Lung (tissue), 11 donors: ENCODE measurements at regions not wholly inside any gene's neighbourhood (a gene's known extent, or its start where the extent isn't known, plus 50 kb on each side); places are given as distances from the start of the nearest gene placed in this dataset.

ENCODE experiments used
- ATAC-seq: fragments of 200-7000 bp; cut with Tn5 transposase; one replicate; pipeline ENCODE4 v1.9.1; 2020; ENCODE audit warnings: moderate number of reproducible peaks; ENCODE audit not compliant: insufficient read depth, low FRiP score
- DNase-seq, 3 donors: peaks; one replicate each; pipeline ENCODE4 v3.0.0-alpha.2; 2013 to 2017
- H3K27ac ChIP-seq, 2 donors: one replicate each; pipeline ENCODE4 v1.5.1; 2013; ENCODE audit warnings: mild to moderate bottlenecking in 2 of 2, moderate library complexity in 2 of 2, control low read depth in 1 of 2, inconsistent platforms in 1 of 2, low read depth in 1 of 2, low read length in 1 of 2
- H3K27me3 ChIP-seq, 3 donors: one replicate each; pipeline ENCODE4 v1.5.1; 2013; ENCODE audit warnings: low read length in 2 of 3; ENCODE audit not compliant: control insufficient read depth in 3 of 3, insufficient read depth in 3 of 3
- H3K36me3 ChIP-seq, 4 donors: one replicate each; pipeline ENCODE4 v1.5.1; 2013; ENCODE audit warnings: low read length in 4 of 4, mild to moderate bottlenecking in 1 of 4, moderate library complexity in 1 of 4; ENCODE audit not compliant: control insufficient read depth in 4 of 4, insufficient read depth in 4 of 4
- H3K4me1 ChIP-seq, 5 donors: one replicate each; pipeline ENCODE4 v1.5.1; 2013; ENCODE audit warnings: low read length in 5 of 5, mild to moderate bottlenecking in 2 of 5, moderate library complexity in 1 of 5; ENCODE audit not compliant: control insufficient read depth in 5 of 5, insufficient read depth in 5 of 5
- H3K4me3 ChIP-seq: one replicate; pipeline ENCODE4 v1.5.1; 2013; ENCODE audit warnings: mild to moderate bottlenecking, control low read depth, moderate library complexity
- H3K9ac ChIP-seq, 2 donors: one replicate each; pipeline ENCODE4 v1.5.1; 2013; ENCODE audit warnings: low read length in 2 of 2, control low read depth in 1 of 2; ENCODE audit not compliant: insufficient read depth in 1 of 2
- H3K9me3 ChIP-seq, 4 donors: one replicate each; pipeline ENCODE4 v1.5.1; 2013; ENCODE audit warnings: low read length in 3 of 4, mild to moderate bottlenecking in 1 of 4, moderate library complexity in 1 of 4; ENCODE audit not compliant: control insufficient read depth in 4 of 4, insufficient read depth in 3 of 4
- WGBS, 2 donors: extraction: QIAGEN DNeasy Blood & Tissue Kit; methylation state at CpG; one replicate each; pipeline ENCODE4 v1.1.7; 2013; 5-methylcytosine and 5-hydroxymethylcytosine counted together
- TF ChIP-seq, protein P1 (sequence below): IDR thresholded peaks from 2 replicates; pipeline ENCODE4 v1.5.1; 2012; ENCODE audit warnings: mild to moderate bottlenecking; ENCODE audit errors: control extremely low read depth, extremely low read depth
- donor health status: control.
- donor health status: control.
- donor health status: Bipolar disorder and iron deficiency.
- donor health status: healthy.
- donor health status: DM: yes; HTN: yes; CAD: no.

DNA sequence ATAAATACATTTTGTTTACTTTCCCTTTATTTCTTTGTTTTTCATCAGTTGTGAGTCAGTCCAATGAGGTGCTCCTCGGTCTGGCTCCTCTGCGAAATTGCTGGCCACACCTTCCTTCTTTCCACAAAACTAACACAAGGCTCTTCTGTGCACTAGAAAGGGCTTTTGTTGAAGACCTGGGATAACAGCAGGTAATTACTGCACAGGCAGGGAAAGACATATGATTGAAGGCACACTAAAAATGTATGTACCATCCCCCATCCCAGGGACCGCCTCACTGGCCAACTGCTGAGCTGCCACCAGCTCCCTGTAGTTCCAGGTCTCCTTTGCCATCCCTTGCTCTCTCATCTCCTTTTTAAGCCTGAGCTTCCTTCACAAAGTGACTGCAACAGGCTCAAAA is 180.5 kb downstream of the EFNB2 start:
- H3K4me3 ChIP-seq: no peak overlapping the region
- 85 to 93% methylated on average over 3 of the region's 3 CpGs for WGBS, 2 donors
- DNase-seq (no peak), ATAC-seq (no peak)
- peaks cover 0 to 4% (median 0%) of the 10 kb centered on the region in 4 donors for H3K9me3 ChIP-seq
- H3K4me1 ChIP-seq: peaks cover 0 to 1% (median 0%) of the 10 kb centered on the region in 5 donors
- H3K27ac ChIP-seq: no peak overlapping the region
- TF ChIP-seq, protein P1, sequence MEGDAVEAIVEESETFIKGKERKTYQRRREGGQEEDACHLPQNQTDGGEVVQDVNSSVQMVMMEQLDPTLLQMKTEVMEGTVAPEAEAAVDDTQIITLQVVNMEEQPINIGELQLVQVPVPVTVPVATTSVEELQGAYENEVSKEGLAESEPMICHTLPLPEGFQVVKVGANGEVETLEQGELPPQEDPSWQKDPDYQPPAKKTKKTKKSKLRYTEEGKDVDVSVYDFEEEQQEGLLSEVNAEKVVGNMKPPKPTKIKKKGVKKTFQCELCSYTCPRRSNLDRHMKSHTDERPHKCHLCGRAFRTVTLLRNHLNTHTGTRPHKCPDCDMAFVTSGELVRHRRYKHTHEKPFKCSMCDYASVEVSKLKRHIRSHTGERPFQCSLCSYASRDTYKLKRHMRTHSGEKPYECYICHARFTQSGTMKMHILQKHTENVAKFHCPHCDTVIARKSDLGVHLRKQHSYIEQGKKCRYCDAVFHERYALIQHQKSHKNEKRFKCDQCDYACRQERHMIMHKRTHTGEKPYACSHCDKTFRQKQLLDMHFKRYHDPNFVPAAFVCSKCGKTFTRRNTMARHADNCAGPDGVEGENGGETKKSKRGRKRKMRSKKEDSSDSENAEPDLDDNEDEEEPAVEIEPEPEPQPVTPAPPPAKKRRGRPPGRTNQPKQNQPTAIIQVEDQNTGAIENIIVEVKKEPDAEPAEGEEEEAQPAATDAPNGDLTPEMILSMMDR: no peak
- H3K27me3 ChIP-seq: peaks cover 0 to 10% (median 7%) of the 10 kb centered on the region in 3 donors
- H3K36me3 ChIP-seq: no peaks in the 10 kb centered on the region
- H3K9ac ChIP-seq: no peak overlapping the region

DNA sequence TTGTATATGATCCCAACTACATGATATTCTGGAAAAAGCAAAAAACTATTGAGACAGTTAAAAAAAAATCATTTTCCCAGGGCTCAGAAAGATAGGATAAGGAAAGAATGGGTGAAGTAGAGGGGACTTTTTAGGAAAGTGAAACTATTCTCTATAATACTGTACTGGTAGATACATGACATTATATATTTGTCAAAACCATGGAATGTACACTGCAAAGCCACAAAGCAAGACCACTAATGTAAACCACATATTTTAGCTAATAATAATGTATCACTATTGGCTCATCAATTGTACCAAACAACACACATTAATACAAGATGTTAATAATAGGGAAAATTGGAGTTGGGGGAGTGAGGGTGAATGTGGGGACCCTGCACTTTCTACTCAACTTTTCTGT is 182.6 kb downstream of the EFNB2 start:
- ATAC-seq: no peak
- Histone ChIP-seq H3K9me3 (no peaks in the 10 kb centered on the region), H3K4me3 (no peak overlapping the region), H3K27me3 (peaks cover 0 to 30% (median 26%) of the 10 kb centered on the region in 3 donors), H3K27ac (no peak overlapping the region), H3K4me1 (peaks cover 0 to 15% (median 0%) of the 10 kb centered on the region in 5 donors), H3K9ac (no peak overlapping the region), H3K36me3 (no peaks in the 10 kb centered on the region)
- DNase-seq: no peak
- TF ChIP-seq, protein P1: no peak

DNA sequence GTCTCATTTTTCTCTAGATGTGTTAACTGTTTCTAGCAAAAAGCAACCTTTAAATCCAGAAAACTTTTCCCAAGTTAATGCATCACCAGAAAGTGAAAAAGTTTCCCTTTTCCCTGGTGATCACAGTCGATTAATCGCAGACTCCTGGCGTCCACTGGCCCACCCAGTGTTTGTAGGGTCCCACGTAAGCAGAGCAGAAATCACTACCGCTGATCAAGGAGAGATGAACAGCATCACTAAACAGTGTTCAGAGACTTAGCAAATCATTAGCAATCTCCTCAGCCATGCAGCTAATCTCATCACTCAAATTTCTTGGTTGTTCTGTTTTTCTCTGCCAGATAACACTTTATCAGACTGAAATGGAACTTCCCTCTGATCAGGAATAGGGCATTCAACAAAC is 184.2 kb downstream of the EFNB2 start:
- DNase-seq: no peak
- Histone ChIP-seq H3K4me1 (peaks cover 0 to 15% (median 0%) of the 10 kb centered on the region in 5 donors), H3K4me3 (no peak overlapping the region), H3K27me3 (peaks cover 0 to 37% (median 32%) of the 10 kb centered on the region in 3 donors), H3K9me3 (no peaks in the 10 kb centered on the region), H3K27ac (no peak overlapping the region), H3K36me3 (no peaks in the 10 kb centered on the region), H3K9ac (no peak overlapping the region)
- ATAC-seq: no peak
- TF ChIP-seq, protein P1: no peak
- 88 to 91% methylated on average over 5 of the region's 5 CpGs for WGBS, 2 donors

DNA sequence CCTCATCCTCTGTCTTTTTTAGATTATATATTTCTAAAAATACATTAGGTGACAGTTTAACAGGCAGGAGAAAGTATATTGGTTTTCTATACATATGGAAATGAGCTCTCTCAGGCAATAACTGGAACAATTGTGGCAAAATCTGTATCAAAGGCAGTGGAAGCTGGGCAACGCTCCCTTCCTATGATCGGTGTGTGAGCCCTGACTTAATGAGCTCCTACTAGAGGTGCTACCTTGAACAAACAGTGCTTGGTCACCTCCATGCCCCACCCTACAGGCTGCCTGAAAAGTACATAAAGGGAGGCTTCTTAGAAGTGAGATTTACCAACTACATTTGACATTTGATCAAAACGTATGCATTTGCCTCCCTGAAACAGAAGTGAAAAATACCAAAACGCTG is 185.3 kb downstream of the EFNB2 start:
- TF ChIP-seq, protein P1: no peak
- no peak overlapping the region for H3K27ac ChIP-seq
- peaks cover 0 to 37% (median 32%) of the 10 kb centered on the region in 3 donors for H3K27me3 ChIP-seq
- no peaks in the 10 kb centered on the region for H3K36me3 ChIP-seq
- H3K4me1 ChIP-seq: peaks cover 0 to 15% (median 0%) of the 10 kb centered on the region in 5 donors
- peak in 1 of 3 donors; percentile 11 for DNase-seq
- no peak overlapping the region for H3K9ac ChIP-seq
- H3K4me3 ChIP-seq: no peak overlapping the region
- no peak for ATAC-seq
- 59 to 72% methylated on average over 4 of the region's 4 CpGs for WGBS, 2 donors
- H3K9me3 ChIP-seq: no peaks in the 10 kb centered on the region
